GM18873 (cell line): ENCODE measurements at regions not wholly inside any gene's neighbourhood (a gene's known extent, or its start where the extent isn't known, plus 50 kb on each side); places are given as distances from the start of the nearest gene placed in this dataset.

Source experiments
- ATAC-seq: cut with Tn5 transposase; IDR thresholded peaks from one replicate; pipeline ENCODE4 v1.9.1; 2021; ENCODE audit warnings: mild to moderate bottlenecking, moderate library complexity, moderate number of reproducible peaks; ENCODE audit not compliant: unreplicated experiment, low FRiP score

GRCh38 chr3:7793786-7794185, 707.8 kb upstream of the LMCD1 start:
- ATAC-seq = no peak

GRCh38 chr3:7798276-7798675, 703.3 kb upstream of the LMCD1 start:
- no peak for ATAC-seq

- no peak for ATAC-seq
Observed at GRCh38 chr3:7800006-7800780, 701.4 kb upstream of the LMCD1 start.

- no peak for ATAC-seq
Observed at GRCh38 chr3:7812490-7812889, 689.1 kb upstream of the LMCD1 start.

- no peak for ATAC-seq
Observed at GRCh38 chr3:7813365-7813764, 688.3 kb upstream of the LMCD1 start.

GRCh38 chr3:7817239-7817638, 684.4 kb upstream of the LMCD1 start:
- ATAC-seq = no peak

- ATAC-seq = no peak
Observed at GRCh38 chr3:7820969-7821368, 680.7 kb upstream of the LMCD1 start.

- ATAC-seq = no peak
Observed at GRCh38 chr3:7821858-7822257, 679.8 kb upstream of the LMCD1 start.

GRCh38 chr3:7841451-7841850, 660.2 kb upstream of the LMCD1 start:
- ATAC-seq = no peak

- no peak for ATAC-seq
Observed at GRCh38 chr3:7843441-7843840, 658.2 kb upstream of the LMCD1 start.

GRCh38 chr3:7847021-7847420, 654.6 kb upstream of the LMCD1 start:
- ATAC-seq = no peak

- no peak for ATAC-seq
Observed at GRCh38 chr3:7847521-7847920, 654.1 kb upstream of the LMCD1 start.

- no peak for ATAC-seq
Observed at GRCh38 chr3:7854266-7854665, 647.4 kb upstream of the LMCD1 start.

GRCh38 chr3:7854721-7855120, 646.9 kb upstream of the LMCD1 start:
- no peak for ATAC-seq

- no peak for ATAC-seq
Observed at GRCh38 chr3:7865611-7866010, 636.0 kb upstream of the LMCD1 start.

GRCh38 chr3:7867587-7867986, 634.0 kb upstream of the LMCD1 start:
- ATAC-seq = no peak

GRCh38 chr3:7871003-7871560, 630.5 kb upstream of the LMCD1 start:
- no peak for ATAC-seq

GRCh38 chr3:7874116-7874515, 627.5 kb upstream of the LMCD1 start:
- ATAC-seq = no peak

- ATAC-seq = no peak
Observed at GRCh38 chr3:7875925-7876324, 625.7 kb upstream of the LMCD1 start.

- ATAC-seq = no peak
Observed at GRCh38 chr3:7876741-7877297, 624.8 kb upstream of the LMCD1 start.

GRCh38 chr3:7877312-7877711, 624.3 kb upstream of the LMCD1 start:
- no peak for ATAC-seq

- ATAC-seq = no peak
Observed at GRCh38 chr3:7879572-7879971, 622.1 kb upstream of the LMCD1 start.
